GM23248 (cell line): ENCODE measurements at regions not wholly inside any gene's neighbourhood (a gene's known extent, or its start where the extent isn't known, plus 50 kb on each side); places are given as distances from the start of the nearest gene placed in this dataset.
"Not testable (repeated sequence)": the region's sequence is repeated elsewhere in the genome, so short reads cannot be mapped to it uniquely, and the experiment has no call there.

ENCODE experiments used
- EZH2 ChIP-seq: fragments of 200-600 bp; sonication (generic); IDR thresholded peaks from 2 replicates; pipeline ENCODE4 v1.6.1; 2018; ENCODE audit warnings: antibody characterized with exemption, mild to moderate bottlenecking; ENCODE audit not compliant: insufficient read depth, poor library complexity, severe bottlenecking
- EZH2phosphoT487 ChIP-seq: fragments of 200-600 bp; sonication (generic); IDR thresholded peaks from 2 replicates; pipeline ENCODE4 v1.6.1; 2018; ENCODE audit warnings: antibody characterized with exemption, moderate library complexity, mild to moderate bottlenecking, low read depth; ENCODE audit not compliant: insufficient read depth

GRCh38 chr1:194738843-194739242 lies 1552.4 kb upstream of the B3GALT2 start:
- TF ChIP-seq EZH2, EZH2phosphoT487: not testable (repeated sequence)
